Stimulated activated CD4-positive, alpha-beta T cell treated with anti-CD3 and anti-CD28 coated beads, Interleukin-1b, Interleukin-23, amount 100 ng/mL, for 1 hour (primary cell): ENCODE measurements at regions not wholly inside any gene's neighbourhood (a gene's known extent, or its start where the extent isn't known, plus 50 kb on each side); places are given as distances from the start of the nearest gene placed in this dataset.

Experiments
- DNase-seq, 2 donors: peaks; one replicate each; pipeline ENCODE4 v3.0.0-alpha.2; 2020; ENCODE audit warnings: low read depth in 2 of 2

DNA sequence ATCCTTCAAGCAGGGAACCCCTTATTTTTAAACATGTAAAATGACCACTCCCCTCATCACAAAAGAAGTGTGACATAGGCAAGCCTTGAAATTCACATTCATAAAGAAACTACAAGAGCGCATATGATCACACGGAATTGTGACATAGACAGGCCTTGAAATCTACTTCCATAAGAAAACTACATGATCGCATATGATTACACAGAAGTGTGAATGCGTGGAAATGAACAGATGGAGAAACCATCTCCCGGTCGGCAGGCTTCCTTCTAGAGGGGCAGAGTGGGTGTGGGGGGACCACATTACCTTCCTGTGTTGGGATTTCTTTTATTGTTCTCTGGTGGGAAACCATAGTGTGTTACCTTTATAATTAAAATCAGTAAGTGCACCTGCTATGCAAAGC lies 285.1 kb upstream of the ADARB2 start:
- DNase-seq = no peak

DNA sequence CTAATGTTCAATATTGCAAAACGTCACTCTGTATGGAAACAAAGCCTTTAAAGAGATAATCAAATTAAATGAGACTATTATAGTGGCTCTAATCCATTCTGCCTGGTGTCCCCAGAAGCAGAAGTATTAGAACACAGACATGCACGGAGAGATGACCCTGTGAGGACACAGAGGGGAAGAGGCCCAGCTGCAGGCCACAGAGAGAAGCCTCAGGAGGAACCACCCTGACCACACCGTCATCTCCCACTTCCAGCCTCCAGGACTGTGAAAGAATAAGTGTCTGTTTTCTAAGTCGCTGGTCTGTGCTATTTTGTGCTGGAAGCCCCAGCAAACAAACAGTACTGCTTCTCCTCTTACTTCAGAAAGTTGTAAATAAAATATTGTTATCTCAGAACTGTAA lies 283.5 kb upstream of the ADARB2 start:
- DNase-seq = no peak

DNA sequence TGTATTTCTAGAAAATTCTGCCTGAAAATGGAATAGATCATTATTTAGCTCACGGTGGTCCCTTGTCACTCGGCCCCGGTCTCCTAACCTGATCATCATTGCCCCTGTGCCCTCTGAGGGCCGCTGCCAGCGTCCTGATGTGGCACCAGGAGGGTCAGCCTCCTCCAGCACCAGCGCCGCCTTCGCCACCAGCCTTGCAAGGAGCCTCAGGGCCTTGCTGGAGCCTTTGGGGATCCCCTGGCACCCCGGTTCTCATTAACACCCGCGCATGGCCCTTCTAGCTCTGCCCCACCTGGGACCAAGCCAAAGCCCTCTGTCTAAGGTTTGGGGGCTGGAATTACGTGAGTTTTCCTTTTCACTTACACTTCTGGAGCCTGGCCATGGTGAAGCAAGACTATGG lies 282.5 kb upstream of the ADARB2 start:
- DNase-seq = no peak

DNA sequence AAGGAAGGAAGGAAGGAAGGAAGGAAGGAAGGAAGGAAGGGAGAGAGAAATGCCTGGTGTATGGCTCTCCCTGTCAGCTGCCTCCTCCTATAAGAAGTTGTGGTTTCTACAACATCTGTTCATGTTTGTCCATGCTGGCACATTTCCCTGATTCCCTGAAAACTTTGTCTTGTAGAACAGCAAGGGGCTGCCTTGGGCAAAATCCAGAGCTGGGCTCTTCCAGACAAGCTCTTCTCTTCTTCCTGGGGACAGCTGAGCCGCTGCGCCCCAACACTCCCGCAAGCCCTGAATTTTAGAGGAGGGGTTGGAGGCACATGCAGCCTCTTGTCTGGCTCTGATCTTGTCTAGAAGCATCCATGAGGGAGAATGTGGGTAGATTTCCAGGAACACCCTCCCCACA lies 282.0 kb upstream of the ADARB2 start:
- no peak for DNase-seq

DNA sequence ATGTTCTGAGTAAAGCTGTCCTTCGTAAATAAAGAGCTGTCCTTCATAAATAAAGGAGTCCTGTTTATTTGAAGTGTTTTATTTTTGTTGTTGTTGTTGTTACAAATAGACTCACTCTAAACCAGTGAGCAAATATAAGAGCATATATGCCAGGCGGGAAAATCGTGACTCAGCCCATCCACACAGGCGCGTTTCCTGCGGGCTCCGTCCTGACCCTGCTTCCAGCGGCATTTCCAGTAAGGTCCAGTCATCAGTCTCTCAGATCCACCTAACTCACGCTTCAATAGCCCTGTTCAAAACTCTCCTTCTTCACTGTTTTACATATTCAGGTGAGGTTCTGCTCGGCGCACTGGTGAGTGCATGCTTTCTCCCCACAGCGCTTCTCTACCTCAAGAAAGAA lies 277.2 kb upstream of the ADARB2 start:
- DNase-seq = no peak

DNA sequence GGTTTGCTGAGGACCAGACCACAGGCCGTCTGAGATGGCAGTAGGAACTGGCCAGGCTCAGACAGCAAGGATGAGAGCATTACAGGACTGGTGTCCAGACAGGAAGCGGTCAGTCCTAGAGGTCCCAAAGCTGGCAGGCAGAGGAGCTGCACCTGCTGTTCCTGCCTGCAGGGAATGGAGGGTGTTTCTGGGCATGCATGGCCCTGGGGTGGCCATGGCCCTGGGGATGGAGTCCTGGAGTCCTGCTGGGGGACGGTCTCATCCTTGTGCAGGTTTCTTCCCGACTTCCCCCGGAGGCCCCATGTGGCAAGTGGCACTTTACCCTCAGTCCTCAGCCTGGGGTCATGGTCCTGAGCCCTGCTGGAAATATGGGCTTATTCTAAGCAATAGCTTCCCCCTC lies 274.9 kb upstream of the ADARB2 start:
- no peak for DNase-seq

DNA sequence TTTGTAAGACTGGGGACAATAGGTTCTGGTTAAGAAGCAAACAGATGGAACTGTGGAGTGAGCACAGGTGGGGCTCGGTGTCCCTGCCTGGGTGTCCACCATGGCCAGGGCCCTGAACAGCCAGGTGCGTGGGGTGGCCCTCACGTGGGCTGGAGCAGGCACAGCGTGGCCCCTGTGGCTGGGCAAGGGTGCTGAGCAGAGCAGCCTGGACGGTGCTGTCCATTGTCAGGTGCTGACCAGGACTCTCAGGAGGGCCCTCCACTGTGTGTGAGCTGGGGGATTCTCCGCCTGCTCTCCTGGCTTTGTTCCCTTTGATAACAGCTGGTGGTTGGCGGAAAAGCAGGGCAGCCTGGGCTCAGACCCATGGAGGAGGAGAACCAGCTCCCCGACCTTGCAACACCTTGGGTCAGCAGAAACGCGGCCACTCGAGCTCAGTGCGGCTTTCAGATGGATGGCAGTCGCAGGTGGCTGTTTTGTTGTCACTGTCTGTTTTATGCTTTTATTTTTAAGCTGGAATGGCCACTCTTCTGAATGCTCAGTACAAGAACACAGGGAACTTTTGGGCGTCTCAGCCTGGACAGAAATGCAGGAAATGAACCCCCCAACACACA lies 273.9 kb upstream of the ADARB2 start:
- DNase-seq = no peak

DNA sequence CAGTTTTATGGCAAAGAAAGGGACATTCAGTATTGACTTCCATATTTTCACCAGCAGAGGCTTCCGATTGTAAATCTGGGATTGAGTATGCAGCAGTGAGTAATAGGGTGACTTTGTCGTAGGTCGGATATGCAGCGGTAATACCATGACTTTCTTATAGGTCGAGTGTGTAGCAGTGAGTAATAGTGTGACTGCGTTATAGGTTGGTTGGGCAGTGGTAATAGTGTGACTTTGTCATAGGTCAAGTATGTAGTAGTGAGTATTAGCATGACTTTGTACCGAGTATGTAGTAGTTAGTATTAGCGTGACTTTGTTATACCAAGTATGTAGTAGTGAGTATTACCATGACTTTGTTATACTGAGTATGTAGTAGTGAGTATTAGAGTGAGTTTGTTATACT lies 268.2 kb upstream of the ADARB2 start:
- DNase-seq = no peak

DNA sequence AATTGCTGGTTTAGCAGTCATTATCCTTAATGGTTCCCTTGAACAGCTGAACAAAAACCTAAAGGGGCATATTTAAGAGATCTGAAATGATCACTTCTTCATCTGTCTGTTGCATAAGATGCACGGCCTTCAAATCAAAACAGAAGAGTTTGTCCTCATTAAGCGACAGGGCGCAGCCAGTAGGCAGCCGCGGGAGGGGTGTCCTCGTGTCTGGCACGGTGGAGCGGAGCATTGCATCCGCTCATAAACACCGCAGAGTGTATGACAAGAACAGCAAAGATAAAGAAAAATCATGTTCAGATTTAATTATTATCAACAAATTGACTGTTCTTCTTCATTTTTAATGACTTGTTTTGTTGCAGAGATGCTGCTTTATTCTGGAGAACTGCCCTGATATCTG lies 255.6 kb upstream of the ADARB2 start:
- DNase-seq = no peak

DNA sequence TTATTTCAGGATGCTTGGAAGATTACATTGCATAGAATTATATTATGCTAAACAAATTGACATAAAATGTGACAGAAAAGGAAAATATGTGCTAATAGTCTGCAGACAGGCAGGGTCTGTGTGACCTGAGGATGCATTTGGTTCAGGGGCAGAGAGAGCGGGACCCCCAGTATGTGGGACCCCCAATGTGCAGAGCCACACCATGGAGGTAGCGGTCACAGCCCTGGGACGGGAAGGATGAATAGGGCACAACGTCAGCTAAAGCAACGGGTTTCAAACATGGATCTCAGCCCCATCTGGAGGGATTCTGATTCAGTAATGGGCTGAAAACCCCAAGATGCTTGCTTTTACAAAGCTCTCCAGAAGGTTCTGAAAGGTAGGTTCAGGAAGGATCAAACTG lies 251.8 kb upstream of the ADARB2 start:
- DNase-seq = no peak

DNA sequence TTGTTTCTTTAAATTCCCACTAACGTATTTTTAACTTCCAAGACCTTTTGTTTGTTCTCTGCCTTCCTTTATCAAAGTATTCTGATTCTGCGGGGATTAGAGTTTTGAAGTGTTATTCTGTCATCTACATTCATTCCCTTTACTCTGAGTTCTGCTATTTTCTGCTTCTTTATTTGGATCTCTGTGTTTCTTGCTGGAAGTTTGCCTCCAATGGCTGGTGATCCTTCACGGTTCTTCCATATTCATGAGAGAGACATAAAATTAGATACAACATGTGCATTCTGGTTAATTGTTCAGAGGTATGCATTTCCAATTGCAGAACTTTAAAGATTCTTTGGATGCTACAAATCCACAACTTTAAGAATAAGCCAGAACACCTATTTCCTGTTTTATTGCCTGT lies 244.7 kb upstream of the ADARB2 start:
- DNase-seq = no peak

DNA sequence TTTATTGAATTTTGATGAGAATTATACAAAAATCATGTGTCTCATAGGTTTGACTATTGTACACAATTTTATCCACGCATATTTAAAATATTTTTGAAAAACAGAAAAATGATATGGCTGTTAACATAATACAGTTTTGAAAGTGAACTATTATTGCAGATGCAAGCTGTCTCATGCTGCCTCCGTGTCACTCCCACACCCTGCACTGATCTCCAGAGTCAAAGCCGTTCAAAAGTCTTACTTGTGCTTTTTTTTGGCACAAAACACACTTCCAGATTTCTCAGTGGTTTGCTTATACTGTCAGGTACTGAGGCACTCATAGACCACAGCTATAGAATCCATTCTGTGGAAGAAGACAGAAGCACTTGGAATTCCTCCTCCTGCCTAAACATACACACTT lies 243.1 kb upstream of the ADARB2 start:
- no peak for DNase-seq

DNA sequence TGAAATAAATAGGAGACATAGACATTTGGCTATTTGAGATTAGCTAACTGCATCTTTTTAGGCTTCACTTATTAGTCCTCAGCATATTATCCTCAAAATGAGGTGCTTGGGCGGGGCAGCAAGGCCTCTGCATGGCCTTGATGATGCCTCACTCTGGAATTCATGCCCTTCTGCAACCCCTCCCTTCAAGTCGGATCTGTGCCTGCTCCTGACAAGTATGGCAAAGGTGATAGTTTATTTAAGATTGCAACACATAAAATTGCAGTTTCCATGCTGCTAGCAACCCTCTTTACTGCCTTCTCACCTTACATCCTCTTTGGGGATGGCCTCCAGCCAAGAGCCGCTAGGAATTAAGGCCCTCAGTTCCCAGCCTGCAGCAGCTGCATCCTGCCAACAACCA lies 241.3 kb upstream of the ADARB2 start:
- no peak for DNase-seq

DNA sequence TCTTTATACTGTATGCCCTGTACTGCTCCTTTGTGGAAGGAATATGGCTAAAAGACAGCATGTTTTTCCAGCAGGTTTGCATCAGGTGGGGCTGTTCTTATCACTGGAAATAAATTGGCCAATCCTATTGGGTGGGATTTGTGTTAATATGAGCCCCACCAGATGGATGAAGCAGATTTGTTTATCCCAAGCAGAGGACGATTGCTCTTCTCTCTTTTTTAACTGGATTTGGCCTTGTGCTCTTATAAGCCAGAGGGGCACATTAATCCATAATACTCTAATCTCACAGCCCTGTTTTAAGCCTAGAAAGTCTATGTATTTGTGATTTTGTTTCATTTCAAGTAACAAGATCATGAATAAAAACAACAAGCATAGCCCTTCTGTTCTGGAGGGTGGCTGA lies 240.1 kb upstream of the ADARB2 start:
- DNase-seq = no peak

DNA sequence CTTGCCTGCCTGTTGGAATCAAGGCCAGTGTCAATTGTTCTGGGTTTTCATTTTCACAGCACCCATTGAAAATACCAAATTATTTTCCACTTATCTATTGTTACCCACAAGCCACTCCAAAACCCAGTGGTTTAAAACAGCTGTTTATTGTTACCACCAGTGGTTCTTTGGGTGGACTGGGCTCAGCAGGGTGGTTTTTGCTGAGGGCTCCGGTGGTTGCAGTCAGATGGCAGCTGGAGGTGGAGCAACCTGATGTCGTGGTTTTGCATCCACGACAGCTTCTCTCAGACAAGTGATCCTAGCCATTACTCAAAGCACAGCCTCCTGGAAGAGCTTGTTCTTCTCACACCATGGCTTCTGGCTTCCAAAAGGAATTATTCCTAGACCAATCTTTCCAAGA lies 235.1 kb upstream of the ADARB2 start:
- DNase-seq = no peak

DNA sequence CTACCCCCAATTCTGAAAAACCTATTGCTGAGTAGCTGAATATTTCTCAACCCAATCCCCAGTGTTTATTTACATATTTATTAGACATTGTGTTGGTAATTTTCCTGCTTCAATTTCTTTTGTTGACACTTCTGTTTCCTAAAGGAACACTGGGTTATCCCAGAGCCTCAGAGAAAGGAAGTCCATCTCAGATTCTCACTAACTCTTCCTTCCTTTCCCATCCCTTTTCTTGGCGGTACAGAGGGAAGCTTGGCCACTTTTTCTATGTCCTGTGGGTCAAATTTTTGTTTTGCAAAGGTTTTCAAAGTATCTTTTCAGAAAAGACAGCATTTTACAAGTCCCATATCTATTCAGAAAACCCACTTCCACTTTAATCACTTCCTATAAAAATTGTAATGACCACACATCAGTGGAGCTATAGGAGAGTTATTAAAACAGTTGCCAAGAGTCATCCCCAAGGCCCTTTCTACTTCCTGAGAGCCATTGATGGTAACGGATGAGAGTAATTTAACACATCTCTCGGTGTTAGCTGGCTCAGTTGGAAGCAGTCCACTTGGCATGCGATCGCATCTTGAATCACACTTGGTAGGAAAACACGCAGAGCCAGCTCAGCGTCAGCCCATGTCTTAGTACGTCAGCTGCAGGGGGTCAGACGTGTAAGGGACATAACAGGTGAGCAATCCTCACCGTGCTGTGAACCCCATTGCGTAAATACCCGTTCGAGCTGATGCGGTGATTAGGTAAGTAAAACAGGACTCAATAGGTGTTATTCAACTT lies 231.1 kb upstream of the ADARB2 start:
- no peak for DNase-seq

DNA sequence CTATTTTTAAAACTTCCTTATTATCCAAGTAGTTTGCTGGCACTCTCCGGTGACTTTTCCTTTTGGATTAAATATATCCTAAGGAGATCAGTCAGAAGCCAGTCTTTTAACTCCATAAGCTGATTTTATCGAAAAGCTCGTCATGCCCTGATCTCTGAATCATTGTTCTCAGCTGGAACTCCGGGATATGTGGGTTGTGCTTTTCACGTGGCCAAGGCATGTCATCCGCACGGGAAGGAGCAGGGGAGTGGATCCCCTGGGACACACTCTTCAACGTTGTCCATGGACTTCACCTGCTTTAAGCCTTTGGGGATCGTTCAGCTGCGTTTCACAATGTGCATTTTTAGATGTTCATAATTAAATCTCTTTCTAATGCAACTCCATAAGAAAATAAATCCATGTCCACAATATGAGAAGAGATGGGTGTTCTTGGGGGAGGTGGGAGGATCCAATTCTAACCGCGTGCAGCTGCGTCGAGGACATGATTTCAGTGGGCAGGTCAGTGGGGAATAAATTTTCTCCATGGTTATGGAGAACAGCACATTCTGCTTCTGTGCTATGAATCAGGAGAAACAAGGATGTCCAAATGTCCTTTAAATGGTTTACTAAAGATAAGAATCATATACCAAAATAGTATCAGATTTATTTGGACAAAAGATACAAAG lies 229.5 kb upstream of the ADARB2 start:
- no peak for DNase-seq

DNA sequence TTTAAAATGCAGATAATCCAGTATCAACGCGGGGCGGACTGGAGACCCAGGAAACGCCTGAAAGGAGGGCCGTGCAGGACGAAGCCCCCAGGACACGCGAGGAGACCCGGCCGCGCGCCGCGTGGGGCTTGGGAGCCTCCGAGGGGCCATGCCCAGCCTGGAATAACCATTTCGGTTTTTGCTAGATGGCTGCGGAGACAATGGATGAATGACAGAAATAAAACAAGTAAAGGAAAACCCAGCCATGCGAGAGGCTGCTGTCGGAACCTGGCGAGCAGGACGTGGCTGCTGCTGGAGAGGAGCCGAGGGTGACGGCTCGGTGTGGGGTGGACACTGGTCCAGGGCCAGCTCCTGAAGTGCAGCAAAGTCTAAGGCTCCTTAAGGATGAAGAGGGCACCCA lies 227.2 kb upstream of the ADARB2 start:
- no peak for DNase-seq

DNA sequence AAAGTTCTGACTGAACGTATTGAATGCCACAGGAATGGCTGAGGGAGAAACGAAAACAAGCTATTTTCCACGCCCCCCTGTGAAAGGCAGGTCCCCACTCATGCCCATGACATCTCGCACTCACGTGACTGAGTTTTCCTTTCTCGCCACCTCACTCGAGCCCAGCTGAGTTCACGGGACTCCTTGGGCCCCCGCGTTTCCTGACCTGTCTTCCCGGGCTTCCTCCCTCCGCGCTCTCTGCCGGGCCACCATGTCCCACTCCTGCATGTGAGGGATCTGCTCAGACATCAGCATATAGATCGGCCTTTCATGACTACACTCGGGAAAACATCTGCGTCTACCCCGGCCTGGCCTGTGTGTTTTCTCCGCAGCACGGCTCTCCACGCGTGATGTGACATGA lies 226.0 kb upstream of the ADARB2 start:
- DNase-seq = no peak

DNA sequence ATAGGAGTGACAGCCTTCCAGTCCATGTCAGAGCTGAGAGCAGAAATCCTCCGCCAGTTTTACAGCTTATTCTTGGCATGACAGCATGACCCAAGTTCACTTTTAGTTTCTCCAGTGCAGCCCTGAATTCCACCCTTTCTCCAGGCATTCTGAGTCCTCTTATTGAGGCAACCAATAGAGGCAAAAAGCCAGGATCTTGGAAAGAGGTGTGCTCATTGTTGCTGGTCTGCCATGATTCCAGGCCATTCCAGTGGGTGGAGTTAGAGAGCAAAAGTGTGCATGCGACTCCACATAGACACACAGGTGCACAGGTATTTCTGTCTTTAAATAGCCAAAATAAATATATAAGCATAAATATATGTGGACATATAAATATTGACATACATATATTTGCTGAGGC lies 224.7 kb upstream of the ADARB2 start:
- no peak for DNase-seq

DNA sequence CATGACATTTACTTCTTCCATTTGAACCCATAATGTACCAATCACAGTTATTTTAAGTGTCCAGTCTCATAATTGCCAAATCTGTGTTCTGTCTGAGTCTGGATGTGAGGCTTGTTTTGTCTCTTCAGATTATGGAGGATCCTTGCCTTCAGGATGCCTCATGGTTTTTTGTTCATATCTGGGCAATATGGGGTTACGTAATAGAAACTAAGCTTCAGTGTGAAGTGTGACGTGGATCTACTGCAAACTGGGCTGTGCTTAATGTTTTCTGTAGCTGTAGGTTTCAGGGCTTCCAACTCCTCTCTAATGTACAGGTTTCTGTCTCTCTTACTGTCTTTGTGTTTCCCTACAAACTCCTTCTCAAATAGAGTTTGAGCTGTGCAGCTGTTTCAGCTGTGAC lies 223.7 kb upstream of the ADARB2 start:
- no peak for DNase-seq

DNA sequence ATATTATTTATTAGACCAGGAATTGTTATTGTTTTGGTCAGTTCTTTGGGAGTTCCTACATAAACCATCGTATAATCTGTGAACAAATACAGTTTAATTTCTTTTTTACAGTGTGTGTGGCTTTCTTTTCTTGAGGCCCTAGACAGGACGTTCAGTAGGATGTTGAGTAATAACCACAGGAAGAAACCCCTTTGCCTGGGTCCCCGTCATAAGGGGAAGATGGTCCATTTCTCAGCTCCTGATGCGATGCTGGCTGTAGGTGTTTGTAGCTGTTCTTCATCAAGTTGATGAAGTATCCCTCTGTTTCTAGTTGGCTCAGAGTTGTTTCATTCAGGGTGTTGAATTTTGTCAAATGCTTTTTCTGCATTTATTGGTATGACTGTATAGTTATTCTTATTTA lies 219.7 kb upstream of the ADARB2 start:
- DNase-seq = no peak

DNA sequence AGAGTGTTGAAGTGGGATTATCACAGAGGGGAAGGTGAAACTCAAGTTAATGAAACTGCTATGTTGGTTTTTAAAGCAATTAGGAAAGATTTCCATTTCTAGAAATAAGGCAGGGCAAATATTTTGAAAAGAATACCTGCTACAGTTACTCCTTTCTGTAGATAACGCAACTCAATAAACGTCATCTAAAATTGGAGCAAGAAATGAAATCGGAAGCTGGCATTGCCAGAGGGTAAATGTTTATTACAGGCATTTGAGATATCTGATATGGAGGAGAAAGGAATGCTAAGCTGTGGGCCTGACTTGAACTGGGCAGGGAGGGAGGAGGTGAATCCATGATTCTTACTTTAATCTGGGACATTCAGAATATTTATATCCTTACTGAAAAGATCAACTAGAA lies 217.0 kb upstream of the ADARB2 start:
- no peak for DNase-seq
